ENCODE measurements at regions not wholly inside any gene's neighbourhood (a gene's known extent, or its start where the extent isn't known, plus 50 kb on each side); places are given as distances from the start of the nearest gene placed in this dataset.

DNA sequence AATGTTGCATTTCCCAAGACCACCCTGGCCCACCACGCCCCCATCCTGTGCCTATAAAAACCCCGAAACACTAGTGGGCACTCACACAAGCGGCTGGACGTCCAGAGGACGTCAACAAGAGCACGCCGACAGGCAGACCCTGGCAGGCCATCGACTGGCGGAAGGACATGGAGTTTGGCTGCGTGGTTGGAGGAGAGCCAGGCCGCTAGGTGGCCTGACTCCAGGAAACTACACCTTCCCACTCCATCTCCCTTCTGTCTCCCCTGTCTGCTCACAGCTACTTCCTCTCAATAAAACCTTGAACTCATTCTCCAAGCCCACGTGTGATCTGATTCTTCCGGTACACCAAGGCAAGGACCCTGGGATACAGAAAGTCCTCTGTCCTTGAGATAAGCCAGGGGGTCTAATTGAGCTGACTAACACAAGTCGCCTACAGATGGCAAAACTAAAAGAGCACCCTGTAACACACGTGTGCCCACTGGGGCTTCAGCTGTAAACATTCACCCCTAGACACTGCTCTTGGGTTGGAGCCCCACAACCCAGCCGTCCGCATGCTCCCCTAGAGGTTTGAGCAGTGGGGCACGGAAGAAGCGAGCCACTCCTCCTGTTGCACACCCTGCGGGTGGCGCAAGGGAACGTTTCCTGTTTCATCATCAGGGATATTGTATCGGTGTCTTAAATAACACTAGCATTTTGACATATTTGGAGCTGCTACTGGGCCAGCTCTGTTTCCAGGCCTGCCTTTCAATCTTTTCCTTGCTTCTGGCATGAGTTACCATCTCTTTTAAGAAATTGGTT, 54.5 kb upstream of the TAF11L2 start:
- FAIRE-seq: no peak
- no peak overlapping the region for H3K9ac ChIP-seq (ENCODE audit: low read length in 3 of 3)
- no peaks in the 10 kb centered on the region for H3K36me3 ChIP-seq (ENCODE audit: control insufficient read depth in 2 of 3, insufficient read depth in 3 of 3, low read length in 3 of 3)
- TF ChIP-seq, protein P1, sequence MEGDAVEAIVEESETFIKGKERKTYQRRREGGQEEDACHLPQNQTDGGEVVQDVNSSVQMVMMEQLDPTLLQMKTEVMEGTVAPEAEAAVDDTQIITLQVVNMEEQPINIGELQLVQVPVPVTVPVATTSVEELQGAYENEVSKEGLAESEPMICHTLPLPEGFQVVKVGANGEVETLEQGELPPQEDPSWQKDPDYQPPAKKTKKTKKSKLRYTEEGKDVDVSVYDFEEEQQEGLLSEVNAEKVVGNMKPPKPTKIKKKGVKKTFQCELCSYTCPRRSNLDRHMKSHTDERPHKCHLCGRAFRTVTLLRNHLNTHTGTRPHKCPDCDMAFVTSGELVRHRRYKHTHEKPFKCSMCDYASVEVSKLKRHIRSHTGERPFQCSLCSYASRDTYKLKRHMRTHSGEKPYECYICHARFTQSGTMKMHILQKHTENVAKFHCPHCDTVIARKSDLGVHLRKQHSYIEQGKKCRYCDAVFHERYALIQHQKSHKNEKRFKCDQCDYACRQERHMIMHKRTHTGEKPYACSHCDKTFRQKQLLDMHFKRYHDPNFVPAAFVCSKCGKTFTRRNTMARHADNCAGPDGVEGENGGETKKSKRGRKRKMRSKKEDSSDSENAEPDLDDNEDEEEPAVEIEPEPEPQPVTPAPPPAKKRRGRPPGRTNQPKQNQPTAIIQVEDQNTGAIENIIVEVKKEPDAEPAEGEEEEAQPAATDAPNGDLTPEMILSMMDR (IDR thresholded peaks at IDR 0.05; ENCODE audit: borderline replicate concordance, extremely low read depth, insufficient read depth): no peak
- no peaks in the 10 kb centered on the region for H3K27me3 ChIP-seq (ENCODE audit: control insufficient read depth, insufficient read depth, low read length)
- DNase-seq: no peak
- no peaks in the 10 kb centered on the region for H3K9me3 ChIP-seq (ENCODE audit: control insufficient read depth in 2 of 3, insufficient read depth in 1 of 3, low read length in 3 of 3)
- intact Hi-C loops (cut with DNase I): no loop called here
- no peak overlapping the region for H3K4me3 ChIP-seq (ENCODE audit: low read length in 3 of 3)
- H3K4me1 ChIP-seq (ENCODE audit: control insufficient read depth in 2 of 3, insufficient read depth in 2 of 3, low read depth in 1 of 3, low read length in 3 of 3): no peaks in the 10 kb centered on the region
- no peak overlapping the region for H3K27ac ChIP-seq (ENCODE audit: low read depth in 2 of 2, low read length in 2 of 2)

DNA sequence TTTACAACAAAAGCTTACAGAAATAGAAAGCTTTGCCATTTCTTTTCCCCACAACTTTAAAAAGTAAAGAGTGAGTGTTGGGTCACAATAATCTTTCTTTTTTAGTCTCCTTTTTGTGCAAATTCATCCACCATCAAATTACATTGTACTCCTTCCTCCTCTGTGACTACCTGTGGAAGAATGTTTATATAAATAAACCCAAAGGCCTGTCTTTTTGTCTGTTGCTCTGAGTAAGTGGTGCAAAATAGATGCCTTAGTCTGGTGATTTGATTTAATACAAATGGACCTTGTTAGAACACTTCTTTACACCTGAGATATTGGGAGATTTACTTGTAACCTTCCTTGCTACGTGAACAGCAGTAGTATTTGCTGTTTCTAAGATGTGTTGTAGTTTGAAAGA, 53.5 kb upstream of the TAF11L2 start:
- no peak for FAIRE-seq
- H3K4me1 ChIP-seq (ENCODE audit: control insufficient read depth in 2 of 3, insufficient read depth in 2 of 3, low read depth in 1 of 3, low read length in 3 of 3): no peaks in the 10 kb centered on the region
- no peak for DNase-seq
- H3K27me3 ChIP-seq (ENCODE audit: control insufficient read depth, insufficient read depth, low read length): no peaks in the 10 kb centered on the region
- no peak overlapping the region for H3K9ac ChIP-seq (ENCODE audit: low read length in 3 of 3)
- H3K36me3 ChIP-seq (ENCODE audit: control insufficient read depth in 2 of 3, insufficient read depth in 3 of 3, low read length in 3 of 3): no peaks in the 10 kb centered on the region
- TF ChIP-seq, protein P1 (IDR thresholded peaks at IDR 0.05; ENCODE audit: borderline replicate concordance, extremely low read depth, insufficient read depth): no peak
- H3K9me3 ChIP-seq (ENCODE audit: control insufficient read depth in 2 of 3, insufficient read depth in 1 of 3, low read length in 3 of 3): no peaks in the 10 kb centered on the region
- no peak overlapping the region for H3K4me3 ChIP-seq (ENCODE audit: low read length in 3 of 3)
- no peak overlapping the region for H3K27ac ChIP-seq (ENCODE audit: low read depth in 2 of 2, low read length in 2 of 2)
- intact Hi-C loops (cut with DNase I): no loop called here

DNA sequence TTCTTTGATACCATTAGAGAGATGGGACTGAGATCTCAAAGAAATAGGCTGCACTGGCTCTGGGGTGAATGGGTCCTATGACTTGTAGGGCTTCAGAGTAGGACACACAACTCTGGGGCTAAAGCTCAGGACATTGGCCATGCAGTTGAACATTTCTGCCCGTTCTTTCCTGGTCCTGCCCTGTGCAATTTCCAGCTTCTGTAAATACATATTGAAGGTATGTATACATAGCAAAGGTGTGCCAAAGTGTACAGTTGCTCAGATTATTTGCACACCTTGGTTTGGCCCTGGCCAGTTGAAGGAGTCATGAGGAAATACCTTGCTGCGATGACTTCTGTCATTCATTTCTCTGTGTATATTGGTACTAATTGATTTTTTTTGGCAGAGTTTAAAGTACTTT, 52.8 kb upstream of the TAF11L2 start:
- no peaks in the 10 kb centered on the region for H3K27me3 ChIP-seq (ENCODE audit: control insufficient read depth, insufficient read depth, low read length)
- intact Hi-C loops (cut with DNase I): no loop called here
- no peak overlapping the region for H3K27ac ChIP-seq (ENCODE audit: low read depth in 2 of 2, low read length in 2 of 2)
- H3K4me1 ChIP-seq (ENCODE audit: control insufficient read depth in 2 of 3, insufficient read depth in 2 of 3, low read depth in 1 of 3, low read length in 3 of 3): no peaks in the 10 kb centered on the region
- no peaks in the 10 kb centered on the region for H3K36me3 ChIP-seq (ENCODE audit: control insufficient read depth in 2 of 3, insufficient read depth in 3 of 3, low read length in 3 of 3)
- H3K9ac ChIP-seq (ENCODE audit: low read length in 3 of 3): no peak overlapping the region
- H3K4me3 ChIP-seq (ENCODE audit: low read length in 3 of 3): no peak overlapping the region
- H3K9me3 ChIP-seq (ENCODE audit: control insufficient read depth in 2 of 3, insufficient read depth in 1 of 3, low read length in 3 of 3): no peaks in the 10 kb centered on the region
- DNase-seq (no peak), FAIRE-seq (no peak)
- TF ChIP-seq, protein P1 (IDR thresholded peaks at IDR 0.05; ENCODE audit: borderline replicate concordance, extremely low read depth, insufficient read depth): no peak
